HG03135 (cell line): ENCODE measurements at regions not wholly inside any gene's neighbourhood (a gene's known extent, or its start where the extent isn't known, plus 50 kb on each side); places are given as distances from the start of the nearest gene placed in this dataset.

Source experiments
- ATAC-seq: cut with Tn5 transposase; IDR thresholded peaks from one replicate; pipeline ENCODE4 v1.9.1; 2021; ENCODE audit warnings: mild to moderate bottlenecking, moderate library complexity; ENCODE audit not compliant: unreplicated experiment

GRCh38 chrX:109312757-109313156 is 169.1 kb downstream of the GUCY2F start:
- no peak for ATAC-seq

DNA sequence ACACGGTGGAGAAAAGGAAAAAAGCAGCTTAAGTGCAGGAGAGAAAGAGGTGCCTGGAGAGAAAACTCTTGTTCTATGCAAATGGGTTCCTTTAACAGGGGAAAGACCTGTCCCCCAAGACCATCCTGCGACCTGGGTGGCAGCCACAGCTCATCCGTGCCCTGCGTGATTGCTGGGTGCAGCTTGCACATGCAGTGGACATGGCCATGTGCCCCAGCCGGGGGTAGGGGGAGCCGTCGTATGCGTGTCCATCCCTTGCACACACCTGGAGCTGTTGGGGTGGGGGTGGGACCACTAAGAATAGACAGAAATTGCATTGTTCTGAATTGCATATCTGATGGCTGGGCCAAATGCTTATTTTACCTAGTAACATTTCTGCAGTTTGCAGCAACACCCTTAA is 171.9 kb downstream of the GUCY2F start:
- no peak for ATAC-seq

DNA sequence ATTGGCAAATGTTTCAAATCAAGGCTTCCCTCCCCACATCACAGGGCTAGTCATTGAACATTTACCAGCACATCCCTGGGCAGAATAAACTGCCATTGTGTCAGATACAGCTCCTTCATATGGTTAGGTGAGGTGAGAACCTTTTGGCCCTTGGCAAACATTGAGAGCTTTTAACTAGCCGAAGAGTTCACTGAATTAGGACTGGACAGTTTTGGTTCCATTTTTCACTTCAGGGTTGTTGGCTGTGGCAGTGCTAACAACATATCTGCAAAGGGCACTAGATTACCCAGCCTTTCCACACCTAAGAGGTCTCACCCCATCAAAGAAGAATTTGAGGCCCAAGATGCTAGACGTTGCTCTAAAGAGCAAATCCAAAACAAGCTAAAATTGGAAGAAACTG is 180.7 kb downstream of the GUCY2F start:
- ATAC-seq, result no peak

DNA sequence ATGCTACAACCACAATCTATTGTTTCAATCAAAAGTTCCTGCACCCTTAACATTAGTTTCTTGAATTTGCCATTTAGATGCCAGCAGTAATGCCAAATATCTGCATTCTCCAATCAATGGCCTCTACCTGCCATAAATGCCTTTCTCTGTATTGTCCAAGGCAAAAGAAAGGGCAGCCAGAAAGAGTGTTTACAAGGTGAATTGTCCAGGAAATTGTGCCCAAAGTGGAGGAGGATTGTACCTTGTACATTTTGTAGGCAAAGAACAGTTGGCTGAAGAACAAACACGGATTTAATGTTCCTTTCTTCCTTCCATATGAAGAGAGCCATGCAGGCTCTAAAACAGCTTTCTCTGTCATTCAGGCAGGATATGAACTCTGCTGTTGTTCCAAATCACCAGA is 181.5 kb downstream of the GUCY2F start:
- no peak for ATAC-seq

DNA sequence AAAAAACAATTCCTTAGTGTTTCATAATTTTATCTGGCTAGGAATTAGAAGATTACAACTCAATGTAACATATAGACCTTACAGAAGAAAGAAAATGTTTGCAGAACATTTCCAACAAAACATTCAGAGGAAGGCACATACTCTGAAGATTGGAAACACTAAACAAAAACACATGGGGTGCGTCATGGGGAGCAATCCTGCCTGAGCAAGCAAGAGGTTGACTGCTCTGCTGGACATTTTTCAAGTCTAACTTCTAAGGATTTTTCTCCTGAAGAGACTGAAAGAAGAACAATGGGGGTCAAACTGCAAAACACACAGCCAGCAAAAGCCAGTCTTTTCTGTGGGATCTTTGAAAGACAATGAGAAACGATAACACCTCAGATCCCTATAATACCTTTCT is 182.8 kb downstream of the GUCY2F start:
- ATAC-seq, result no peak

- ATAC-seq, result no peak
These were observed 187.6 kb downstream of the GUCY2F start for GRCh38 chrX:109294097-109294814.

DNA sequence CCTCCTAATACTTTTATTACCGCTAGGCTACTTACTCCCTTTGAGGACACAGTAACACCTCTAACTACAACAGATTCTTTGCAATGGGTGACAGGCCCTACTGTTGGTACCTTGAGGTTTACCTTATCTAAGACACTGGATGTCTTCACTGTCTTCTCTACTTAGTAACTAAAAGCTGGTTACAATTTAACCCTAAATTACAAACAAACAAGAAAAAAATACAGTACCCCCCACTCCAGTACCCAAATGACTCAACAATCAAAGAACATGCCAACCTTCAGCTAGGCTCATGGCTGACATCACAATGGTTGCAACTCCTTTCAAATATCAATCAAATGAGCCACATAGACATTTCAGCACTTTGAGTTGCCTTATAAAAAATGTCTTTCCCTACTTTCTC is 198.0 kb downstream of the GUCY2F start:
- ATAC-seq, result no peak

- peak; percentile 70 for ATAC-seq
These were observed 200.2 kb downstream of the GUCY2F start for GRCh38 chrX:109281483-109282275.

DNA sequence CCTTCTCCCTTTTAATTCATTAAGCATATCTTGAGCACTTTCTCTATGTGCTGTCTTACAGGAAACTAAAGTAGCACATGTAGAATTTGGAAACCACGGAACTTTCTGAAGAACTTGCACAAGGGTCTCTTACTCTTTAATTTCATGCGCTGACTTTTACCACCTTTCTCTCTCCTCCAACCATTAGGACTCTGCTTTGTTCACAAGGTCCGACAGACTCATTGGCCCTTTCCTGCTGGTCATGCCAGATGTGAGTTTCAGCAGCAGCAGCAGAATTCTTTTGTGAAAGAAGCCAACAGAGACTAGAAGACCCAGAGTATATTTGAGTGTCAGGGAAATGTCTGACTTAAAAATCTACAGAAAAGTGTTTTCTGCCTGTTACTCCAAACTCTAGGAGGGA is 207.1 kb downstream of the GUCY2F start:
- ATAC-seq, result no peak

- ATAC-seq, result peak; percentile 93
These were observed 211.1 kb downstream of the GUCY2F start for GRCh38 chrX:109270580-109271484.

DNA sequence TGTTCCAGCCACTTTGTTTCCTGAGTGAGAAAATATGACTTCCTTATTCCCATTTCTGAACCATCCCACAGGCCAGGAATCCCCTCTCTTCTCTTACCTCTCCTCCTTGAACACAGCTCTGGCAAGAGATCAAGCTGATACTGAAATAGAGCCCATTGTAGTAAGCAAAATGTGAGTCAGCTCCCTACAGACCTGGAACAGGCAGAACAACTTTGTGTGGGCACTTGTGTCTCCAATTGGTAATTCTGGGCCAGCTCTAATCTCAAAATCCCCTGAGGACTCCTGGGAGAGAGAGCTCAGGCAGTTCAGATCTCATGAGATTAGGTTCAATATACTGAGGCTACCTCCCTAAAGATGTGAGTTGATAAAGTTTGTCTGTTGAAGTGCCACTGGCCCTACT is 213.5 kb downstream of the GUCY2F start:
- ATAC-seq, result no peak

DNA sequence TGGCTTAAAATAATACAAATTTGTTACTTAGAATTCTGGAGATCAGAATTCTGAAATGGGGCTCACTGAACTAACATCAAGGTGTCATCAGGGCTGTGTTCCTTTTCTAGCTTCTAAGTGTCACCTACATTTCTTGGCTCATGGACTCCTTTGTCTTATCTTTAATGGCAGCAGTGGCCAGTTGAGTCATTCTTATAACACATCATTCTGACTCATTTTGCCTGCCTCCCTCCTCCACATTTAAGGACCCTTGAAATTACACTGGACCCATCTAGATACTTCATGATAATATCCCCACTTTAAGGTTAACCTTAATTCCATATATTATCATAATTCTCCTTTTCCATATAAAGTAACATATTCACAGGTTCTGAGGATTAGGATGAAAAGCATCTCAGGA is 215.9 kb downstream of the GUCY2F start:
- ATAC-seq, result no peak

GRCh38 chrX:109264878-109265277 is 217.0 kb downstream of the GUCY2F start:
- ATAC-seq, result no peak

DNA sequence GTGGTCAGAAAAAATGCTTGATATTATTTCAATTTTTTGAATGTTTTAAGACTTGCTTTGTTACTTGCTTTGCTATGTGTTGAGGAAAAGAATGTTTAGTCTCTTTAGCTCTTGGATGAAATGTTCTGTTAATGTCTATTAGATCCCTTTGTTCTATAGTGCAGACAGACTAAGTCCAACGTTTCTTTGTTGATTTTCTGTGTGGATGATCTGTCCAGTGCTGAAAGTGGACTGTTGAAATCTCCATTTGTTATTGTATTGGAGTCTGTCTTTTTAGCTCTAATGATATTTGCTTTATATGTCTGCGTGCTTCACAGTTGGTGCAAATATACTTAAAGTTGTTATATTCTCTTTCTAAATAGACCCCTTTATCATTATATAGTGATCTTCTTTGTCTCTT is 220.6 kb downstream of the GUCY2F start:
- ATAC-seq, result no peak

DNA sequence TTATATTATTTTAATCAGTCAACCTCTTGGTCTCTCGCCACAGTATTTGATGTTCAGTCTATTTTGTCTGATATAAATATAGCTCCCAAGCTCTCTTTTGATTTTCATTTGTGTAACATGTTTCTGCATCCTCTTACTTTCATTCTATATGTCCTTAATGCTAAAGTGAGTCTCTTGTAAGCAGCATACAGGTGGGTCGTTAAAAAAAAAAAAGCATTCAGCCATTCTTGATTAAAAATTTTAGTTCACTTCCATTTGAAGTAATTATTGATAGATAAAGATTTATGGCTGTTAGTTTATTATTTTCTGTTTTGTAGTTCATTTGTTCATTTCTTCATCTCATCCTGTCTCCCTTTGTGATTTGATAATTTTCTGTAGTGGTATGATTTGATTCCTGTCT is 229.1 kb downstream of the GUCY2F start:
- no peak for ATAC-seq

DNA sequence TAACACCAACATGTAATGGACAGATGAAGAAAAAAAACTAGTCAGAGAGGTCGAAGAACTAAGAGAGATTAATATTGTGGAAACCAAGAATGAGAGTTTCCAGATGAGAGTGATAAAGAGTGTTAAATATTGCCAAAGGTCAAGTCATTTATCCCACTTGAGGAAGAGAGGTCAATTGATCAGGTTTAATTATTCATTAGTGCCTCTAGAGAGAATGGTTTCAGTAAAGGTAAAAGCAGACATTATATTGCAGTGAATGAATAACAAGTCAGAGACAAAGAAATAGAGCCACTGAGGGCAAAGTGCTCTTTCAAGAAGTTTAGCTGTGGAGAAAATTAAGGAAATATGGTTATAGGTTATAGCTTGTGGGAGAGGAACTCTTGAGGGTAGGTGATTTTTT is 263.1 kb downstream of the GUCY2F start:
- no peak for ATAC-seq

- ATAC-seq, result no peak
These were observed 282.2 kb downstream of the GUCY2F start for GRCh38 chrX:109199726-109200125.

DNA sequence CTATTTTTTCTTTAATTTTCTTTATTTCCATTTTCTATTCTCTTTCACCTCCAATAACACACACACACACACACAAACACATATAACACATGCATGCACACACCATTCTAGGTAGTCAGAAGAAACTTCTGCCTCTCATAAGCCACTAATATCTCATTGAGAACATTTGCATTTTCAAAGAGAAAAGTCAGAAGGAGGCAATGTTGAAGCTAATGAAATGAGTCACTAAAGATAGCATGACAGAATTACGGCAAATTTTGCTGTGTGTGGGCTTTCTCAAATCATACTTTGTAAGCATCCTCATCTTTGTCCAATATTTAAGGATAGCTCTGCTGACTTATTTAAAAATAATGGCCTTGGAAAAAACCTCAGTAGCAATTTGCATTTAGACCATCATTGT is 291.3 kb downstream of the GUCY2F start:
- ATAC-seq, result no peak

GRCh38 chrX:109187473-109188168 is 294.3 kb downstream of the GUCY2F start:
- peak; percentile 87 for ATAC-seq

DNA sequence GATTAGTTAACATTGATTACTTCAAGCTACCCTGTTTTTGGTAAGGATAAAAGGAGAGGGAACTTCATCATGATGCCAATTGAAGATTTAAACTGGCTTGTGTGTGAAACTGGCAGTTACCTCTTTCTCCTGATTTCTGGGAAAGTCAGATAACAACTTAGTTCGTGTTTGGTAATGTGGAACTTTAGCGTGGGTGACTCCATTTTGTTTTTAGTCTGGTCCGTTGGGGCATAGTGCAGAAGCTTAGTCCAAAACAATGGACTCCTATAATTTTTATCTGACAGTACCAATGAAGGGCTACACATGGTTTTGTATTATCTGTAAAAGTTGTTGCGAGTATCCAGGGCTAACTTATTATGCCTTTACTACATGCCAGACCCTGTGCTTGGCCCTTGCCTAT is 294.9 kb downstream of the GUCY2F start:
- no peak for ATAC-seq
